DND-41 (cell line): ENCODE measurements at regions not wholly inside any gene's neighbourhood (a gene's known extent, or its start where the extent isn't known, plus 50 kb on each side); places are given as distances from the start of the nearest gene placed in this dataset.

Experiments used
- ATAC-seq: fragments of 200-7000 bp; cut with Tn5 transposase; 3 replicates; pipeline ENCODE4 v1.9.1; 2021; ENCODE audit warnings: low read depth; ENCODE audit not compliant: insufficient read depth
- DNase-seq: peaks from one replicate; pipeline ENCODE4 v3.0.0-alpha.2; 2020
- H2AFZ ChIP-seq: 2 replicates; pipeline ENCODE4 v1.6.0; 2012; ENCODE audit warnings: low read depth, low read length
- H3K27ac ChIP-seq: 2 replicates; pipeline ENCODE4 v1.5.1; 2012; ENCODE audit warnings: low read length, inconsistent platforms
- H3K27me3 ChIP-seq: fragments of 200-600 bp; sonication (generic); 2 replicates; pipeline ENCODE4 v1.6.0; 2012; ENCODE audit warnings: low read length, mild to moderate bottlenecking, inconsistent platforms; ENCODE audit not compliant: insufficient read depth, poor library complexity
- H3K36me3 ChIP-seq: 2 replicates; pipeline ENCODE4 v1.5.1; 2012; ENCODE audit warnings: low read length, inconsistent platforms; ENCODE audit not compliant: insufficient read depth
- H3K4me1 ChIP-seq: 2 replicates; pipeline ENCODE4 v1.5.1; 2012; ENCODE audit warnings: mild to moderate bottlenecking, low read length; ENCODE audit not compliant: insufficient read depth
- H3K4me2 ChIP-seq: 2 replicates; pipeline ENCODE4 v1.6.0; 2012; ENCODE audit warnings: mild to moderate bottlenecking, moderate library complexity, low read length, inconsistent platforms; ENCODE audit not compliant: insufficient read depth
- H3K4me3 ChIP-seq, 2 experiments: fragments of 200-600 bp in 1 of 2; shearing (Covaris generic) in 1 of 2; 2 replicates each; pipeline ENCODE4 v1.5.1; 2012 to 2016; ENCODE audit warnings: inconsistent platforms in 2 of 2, low read length in 2 of 2, mild to moderate bottlenecking in 2 of 2, low read depth in 1 of 2, moderate library complexity in 1 of 2
- H3K79me2 ChIP-seq: 2 replicates; pipeline ENCODE4 v1.6.0; 2012; ENCODE audit warnings: low read length, inconsistent platforms; ENCODE audit not compliant: insufficient read depth
- H3K9ac ChIP-seq: 2 replicates; pipeline ENCODE4 v1.6.0; 2012; ENCODE audit warnings: low read depth, mild to moderate bottlenecking, inconsistent platforms, low read length, moderate library complexity
- H3K9me3 ChIP-seq: 2 replicates; pipeline ENCODE4 v1.5.1; 2012; ENCODE audit warnings: low read length, moderate library complexity, mild to moderate bottlenecking, inconsistent platforms; ENCODE audit not compliant: insufficient read depth, severe bottlenecking
- H4K20me1 ChIP-seq: 2 replicates; pipeline ENCODE4 v1.6.0; 2012; ENCODE audit warnings: low read length; ENCODE audit not compliant: insufficient read depth
- CTCF ChIP-seq: IDR thresholded peaks from 2 replicates; pipeline ENCODE4 v1.5.1; 2012; ENCODE audit warnings: borderline replicate concordance, low read length, moderate library complexity, mild to moderate bottlenecking; ENCODE audit not compliant: poor library complexity, severe bottlenecking; ENCODE audit errors: extremely low read depth
- EZH2 ChIP-seq: IDR thresholded peaks from 3 replicates; pipeline ENCODE4 v1.6.1; 2012; ENCODE audit warnings: borderline replicate concordance, low read depth, mild to moderate bottlenecking, moderate library complexity, low read length, inconsistent platforms; ENCODE audit not compliant: severe bottlenecking

- DNase-seq (peak; percentile 10), ATAC-seq (no peak)
- Histone ChIP-seq H3K4me3 (no peak overlapping the region), H3K36me3 (no peaks in the 10 kb centered on the region), H3K79me2 (no peaks in the 10 kb centered on the region), H3K9me3 (no peaks in the 10 kb centered on the region), H4K20me1 (no peaks in the 10 kb centered on the region), H3K27ac (peak overlapping the region; percentile 42; the same call in 1 of the 2 replicates), H3K9ac (no peak overlapping the region), H3K4me2 (no peak overlapping the region), H3K4me1 (peaks cover 43% of the 10 kb centered on the region), H2AFZ (no peak overlapping the region), H3K27me3 (no peaks in the 10 kb centered on the region)
- TF ChIP-seq CTCF (no peak), EZH2 (no peak)
These were observed 619.4 kb upstream of the KIRREL3 start for GRCh38 chr11:127619946-127620345.

GRCh38 chr11:127618721-127619120 lies 618.2 kb upstream of the KIRREL3 start:
- no peaks in the 10 kb centered on the region for H3K36me3 ChIP-seq
- H3K27me3 ChIP-seq = no peaks in the 10 kb centered on the region
- H3K27ac ChIP-seq = no peak overlapping the region
- H3K79me2 ChIP-seq = no peaks in the 10 kb centered on the region
- H3K4me3 ChIP-seq = no peak overlapping the region
- ATAC-seq (no peak), DNase-seq (no peak)
- no peaks in the 10 kb centered on the region for H3K9me3 ChIP-seq
- no peaks in the 10 kb centered on the region for H4K20me1 ChIP-seq
- H2AFZ ChIP-seq = no peak overlapping the region
- TF ChIP-seq CTCF = no peak
- no peak for TF ChIP-seq EZH2
- no peak overlapping the region for H3K4me2 ChIP-seq
- H3K4me1 ChIP-seq = peaks cover 31% of the 10 kb centered on the region
- H3K9ac ChIP-seq = no peak overlapping the region

DNA sequence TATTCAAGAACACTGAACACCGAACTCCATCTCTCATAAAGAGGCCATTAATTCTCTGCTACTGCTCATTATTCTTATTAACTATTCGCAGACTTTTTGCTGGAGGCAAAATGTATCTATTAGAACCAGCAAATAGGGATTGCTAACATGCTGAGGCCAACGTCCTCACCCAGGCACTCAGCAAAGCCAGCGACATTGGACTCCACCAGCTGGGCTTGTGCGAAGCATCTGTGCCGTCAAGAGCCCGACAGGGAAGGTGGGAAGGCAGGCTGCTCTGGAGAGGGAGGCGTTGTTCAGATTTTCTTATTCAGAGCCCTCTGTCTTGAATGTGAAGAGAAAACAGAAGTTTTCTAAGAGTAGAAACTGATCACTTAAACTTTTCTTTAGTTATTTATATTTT lies 615.6 kb upstream of the KIRREL3 start:
- H2AFZ ChIP-seq = no peak overlapping the region
- ATAC-seq = no peak
- no peak for DNase-seq
- no peak for TF ChIP-seq CTCF
- H3K4me3 ChIP-seq = no peak overlapping the region
- no peak overlapping the region for H3K4me2 ChIP-seq
- H3K27ac ChIP-seq = no peak overlapping the region
- no peak overlapping the region for H3K9ac ChIP-seq
- H3K79me2 ChIP-seq = no peaks in the 10 kb centered on the region
- H3K4me1 ChIP-seq = peaks cover 15% of the 10 kb centered on the region
- H3K27me3 ChIP-seq = no peaks in the 10 kb centered on the region
- H4K20me1 ChIP-seq = no peaks in the 10 kb centered on the region
- no peaks in the 10 kb centered on the region for H3K36me3 ChIP-seq
- H3K9me3 ChIP-seq = no peaks in the 10 kb centered on the region

DNA sequence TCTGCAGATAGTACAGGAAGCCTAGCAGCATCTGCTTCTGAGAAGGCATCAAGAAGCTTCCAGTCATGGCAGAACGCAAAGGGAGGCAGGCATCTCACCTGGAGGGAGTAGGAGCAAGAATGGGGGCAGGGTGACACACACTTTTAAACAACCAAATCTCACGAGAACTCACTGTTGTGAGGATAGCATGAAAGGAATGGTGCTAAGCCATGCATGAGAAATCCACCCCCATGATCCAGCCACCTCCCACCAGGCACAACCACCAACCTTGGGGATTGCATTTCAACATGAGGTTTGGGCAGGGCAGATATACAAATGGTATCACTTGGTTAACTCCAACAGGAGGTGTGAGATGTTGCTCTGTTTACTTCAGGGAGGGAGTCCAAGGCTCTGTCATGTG lies 612.0 kb upstream of the KIRREL3 start:
- Histone ChIP-seq H3K27ac (no peak overlapping the region), H3K9ac (no peak overlapping the region), H3K4me2 (no peak overlapping the region), H3K36me3 (no peaks in the 10 kb centered on the region), H4K20me1 (no peaks in the 10 kb centered on the region), H3K27me3 (no peaks in the 10 kb centered on the region), H3K4me3 (no peak overlapping the region), H2AFZ (no peak overlapping the region), H3K4me1 (no peaks in the 10 kb centered on the region), H3K79me2 (no peaks in the 10 kb centered on the region), H3K9me3 (no peaks in the 10 kb centered on the region)
- DNase-seq (no peak), ATAC-seq (no peak)
- no peak for TF ChIP-seq EZH2
- TF ChIP-seq CTCF = no peak
